HepG2 (cell line): ENCODE measurements at regions not wholly inside any gene's neighbourhood (a gene's known extent, or its start where the extent isn't known, plus 50 kb on each side); places are given as distances from the start of the nearest gene placed in this dataset.

ENCODE experiments used
- ATAC-seq: fragments of 200-7000 bp; cut with Tn5 transposase; 3 replicates; pipeline ENCODE4 v1.9.1; 2020; ENCODE audit warnings: mild to moderate bottlenecking, moderate library complexity
- BruUV-seq: library from RNA; stranded (reverse); fragments of 400-500 nt; replicated peaks from 2 replicates; lab custom pipeline; 2021; lab: Mats Ljungman, UMichigan
- CTCF ChIA-PET: fragments of 300-600 bp; formaldehyde crosslinking; extraction: SDS; loops from one replicate; lab custom pipeline; 2021; ENCODE audit warnings: low total read pairs, inconsistent platforms, low intra/inter-chr PET ratio; lab: Yijun Ruan, JAX
- POLR2A ChIA-PET: fragments of 350-600 bp; sonication (Branson Sonifier 250); formaldehyde crosslinking; loops from one replicate; lab custom pipeline; 2020; ENCODE audit warnings: antibody characterized with exemption, inconsistent platforms; lab: Yijun Ruan, JAX
- DNase-seq: peaks from one replicate; pipeline ENCODE4 v3.0.0-alpha.2; 2015; ENCODE audit warnings: low spot score
- FAIRE-seq: peaks from 3 replicates; lab custom pipeline; 2011; peaks lifted over from hg19 to GRCh38; lab: Jason Lieb, UNC
- H2AFZ ChIP-seq: one replicate; pipeline ENCODE4 v1.6.1; 2011; ENCODE audit warnings: low read length, inconsistent platforms
- H3K27ac ChIP-seq: fragments of 300-600 bp; 3 replicates; pipeline ENCODE4 v1.8.0; 2011; ENCODE audit warnings: mixed run types, mild to moderate bottlenecking, mixed read lengths, low read length, inconsistent platforms; ENCODE audit not compliant: insufficient read depth; ENCODE audit errors: extremely low read length
- H3K27me3 ChIP-seq, 2 experiments: fragments of 200-600 bp in 1 of 2; 2 replicates in 1 of 2; 3 replicates in 1 of 2; pipeline versions ENCODE4 v1.6.0 to v1.8.0; 2011; ENCODE audit warnings: low read length in 2 of 2, mild to moderate bottlenecking in 2 of 2, moderate library complexity in 2 of 2, inconsistent platforms in 1 of 2; ENCODE audit not compliant: insufficient read depth in 2 of 2, control insufficient read depth in 1 of 2
- H3K36me3 ChIP-seq, 2 experiments: fragments of 200-600 bp in 1 of 2; replicated peaks in 1 of 2; 2 replicates in 1 of 2; 3 replicates in 1 of 2; pipeline versions ENCODE4 v1.5.1 to v1.8.0; 2011; ENCODE audit warnings: low read length in 2 of 2, inconsistent platforms in 1 of 2; ENCODE audit not compliant: insufficient read depth in 2 of 2, control insufficient read depth in 1 of 2
- H3K4me1 ChIP-seq: 2 replicates; pipeline ENCODE4 v1.5.1; 2012; ENCODE audit warnings: low read length, inconsistent platforms; ENCODE audit not compliant: insufficient read depth
- H3K4me2 ChIP-seq: 2 replicates; pipeline ENCODE4 v1.6.0; 2011; ENCODE audit warnings: low read depth, low read length, inconsistent platforms
- H3K4me3 ChIP-seq, 3 experiments: fragments of 200-600 bp in 1 of 3; sonication (generic), shearing (Covaris generic) in 1 of 3; replicated peaks in 1 of 3; 2 replicates each; pipeline ENCODE4 v1.5.1; 2011 to 2016; ENCODE audit warnings: low read length in 3 of 3, inconsistent platforms in 2 of 3, low read depth in 2 of 3, mild to moderate bottlenecking in 2 of 3, control low read depth in 1 of 3, mixed read lengths in 1 of 3; ENCODE audit not compliant: insufficient read depth in 1 of 3
- H3K79me2 ChIP-seq: one replicate; pipeline ENCODE4 v1.6.1; 2011; ENCODE audit warnings: low read length, inconsistent platforms; ENCODE audit not compliant: insufficient read depth
- H3K9ac ChIP-seq: 2 replicates; pipeline ENCODE4 v1.6.0; 2011; ENCODE audit warnings: mild to moderate bottlenecking, low read depth, low read length, inconsistent platforms; ENCODE audit not compliant: insufficient read depth
- H3K9me3 ChIP-seq: 2 replicates; pipeline ENCODE4 v1.5.1; 2012; ENCODE audit warnings: mild to moderate bottlenecking, low read length
- H4K20me1 ChIP-seq: 2 replicates; pipeline ENCODE4 v1.6.0; 2011; ENCODE audit warnings: inconsistent platforms, mild to moderate bottlenecking, low read length, moderate library complexity; ENCODE audit not compliant: insufficient read depth
- GATA4 ChIP-seq: sonication (generic); IDR thresholded peaks from 2 replicates; pipeline ENCODE4 v1.6.1; 2016; ENCODE audit warnings: antibody characterized with exemption, low read depth, borderline replicate concordance
- NFE2L2 ChIP-seq: fragments of 150-350 bp; IDR thresholded peaks from 2 replicates; pipeline ENCODE4 v1.6.1; 2014; ENCODE audit warnings: low read length
- NPAS2 ChIP-seq: sonication (generic); formaldehyde crosslinking; IDR thresholded peaks from 2 replicates; pipeline ENCODE4 v1.8.0; 2022; ENCODE audit warnings: mild to moderate bottlenecking, missing genetic modification reagents, borderline replicate concordance
- SMYD3 ChIP-seq: sonication (generic); formaldehyde crosslinking; IDR thresholded peaks from 2 replicates; pipeline ENCODE4 v1.8.1; 2023; ENCODE audit warnings: mild to moderate bottlenecking, missing genetic modification reagents
- ZNF496 ChIP-seq: sonication (generic); formaldehyde crosslinking; IDR thresholded peaks from 2 replicates; pipeline ENCODE4 v1.8.1; 2023; ENCODE audit warnings: mild to moderate bottlenecking, moderate library complexity, missing genetic modification reagents; ENCODE audit not compliant: insufficient replicate concordance
- ZNF780A ChIP-seq: sonication (generic); formaldehyde crosslinking; IDR thresholded peaks from 2 replicates; pipeline ENCODE4 v1.8.0; 2022; ENCODE audit warnings: mild to moderate bottlenecking, missing genetic modification reagents, moderate library complexity
- WGBS: methylation state at CpG from one replicate; pipeline ENCODE4 v1.1.6; 2017; ENCODE audit warnings: low lambda C conversion rate; 5-methylcytosine and 5-hydroxymethylcytosine counted together
- in situ Hi-C: cut with HindIII; loops from 2 replicates; pipeline ENCODE4 v1.10.0; 2017; ENCODE audit warnings: low pct_unique_long_range_greater_than_20kb; ENCODE audit not compliant: extremely low pct_ligation_motif_present
- intact Hi-C: fragments of 100-400 bp; cut with micrococcal nuclease; formaldehyde crosslinking; loops from one replicate; pipeline ENCODE4 v1.10.0; 2022; ENCODE audit not compliant: unreplicated experiment
- TF ChIP-seq, protein P1 (sequence below): sonication (generic); formaldehyde crosslinking; IDR thresholded peaks from 2 replicates; pipeline ENCODE4 v1.5.0; 2020; ENCODE audit warnings: mild to moderate bottlenecking, missing genetic modification reagents
- TF ChIP-seq, protein P2 (sequence below): fragments of 450-650 bp; IDR thresholded peaks from 2 replicates; pipeline ENCODE4 v1.6.1; 2017; ENCODE audit warnings: mild to moderate bottlenecking
- TF ChIP-seq, protein P3 (sequence below): sonication (generic); formaldehyde crosslinking; conservative IDR thresholded peaks from 2 replicates; pipeline ENCODE4 v1.8.0; 2022; ENCODE audit warnings: mild to moderate bottlenecking, moderate library complexity, missing genetic modification reagents
- TF ChIP-seq, protein P4 (sequence below), 2 experiments: sonication (generic) in 1 of 2; formaldehyde crosslinking in 1 of 2; IDR thresholded peaks; 2 replicates each; pipeline versions ENCODE4 v1.4.0 to v1.6.1; 2016 to 2020; ENCODE audit warnings: borderline replicate concordance in 1 of 2, low read depth in 1 of 2, mild to moderate bottlenecking in 1 of 2, missing genetic modification reagents in 1 of 2

DNA sequence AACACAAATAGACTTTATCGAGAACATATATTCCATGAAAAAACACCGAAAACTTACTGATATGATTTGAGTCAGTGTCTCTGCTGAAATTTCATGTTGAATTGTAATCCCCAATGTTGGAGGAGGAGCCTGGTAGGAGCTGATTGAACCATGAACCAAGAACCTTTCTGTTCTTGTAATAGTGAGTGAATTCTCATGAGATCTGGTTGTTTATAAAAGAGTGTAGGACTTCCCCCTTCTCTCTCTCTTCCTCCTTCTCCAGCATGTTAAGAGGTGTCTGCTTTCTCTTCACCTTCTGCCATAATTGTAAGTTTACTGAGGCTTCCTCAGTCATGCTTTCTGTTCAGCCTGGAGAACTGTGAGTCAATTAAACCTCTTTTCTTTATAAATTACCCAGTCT lies 1289.3 kb upstream of the CITED2 start (continued):
- TF ChIP-seq, protein P1, sequence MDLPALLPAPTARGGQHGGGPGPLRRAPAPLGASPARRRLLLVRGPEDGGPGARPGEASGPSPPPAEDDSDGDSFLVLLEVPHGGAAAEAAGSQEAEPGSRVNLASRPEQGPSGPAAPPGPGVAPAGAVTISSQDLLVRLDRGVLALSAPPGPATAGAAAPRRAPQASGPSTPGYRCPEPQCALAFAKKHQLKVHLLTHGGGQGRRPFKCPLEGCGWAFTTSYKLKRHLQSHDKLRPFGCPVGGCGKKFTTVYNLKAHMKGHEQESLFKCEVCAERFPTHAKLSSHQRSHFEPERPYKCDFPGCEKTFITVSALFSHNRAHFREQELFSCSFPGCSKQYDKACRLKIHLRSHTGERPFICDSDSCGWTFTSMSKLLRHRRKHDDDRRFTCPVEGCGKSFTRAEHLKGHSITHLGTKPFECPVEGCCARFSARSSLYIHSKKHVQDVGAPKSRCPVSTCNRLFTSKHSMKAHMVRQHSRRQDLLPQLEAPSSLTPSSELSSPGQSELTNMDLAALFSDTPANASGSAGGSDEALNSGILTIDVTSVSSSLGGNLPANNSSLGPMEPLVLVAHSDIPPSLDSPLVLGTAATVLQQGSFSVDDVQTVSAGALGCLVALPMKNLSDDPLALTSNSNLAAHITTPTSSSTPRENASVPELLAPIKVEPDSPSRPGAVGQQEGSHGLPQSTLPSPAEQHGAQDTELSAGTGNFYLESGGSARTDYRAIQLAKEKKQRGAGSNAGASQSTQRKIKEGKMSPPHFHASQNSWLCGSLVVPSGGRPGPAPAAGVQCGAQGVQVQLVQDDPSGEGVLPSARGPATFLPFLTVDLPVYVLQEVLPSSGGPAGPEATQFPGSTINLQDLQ (CRISPR knock-in tag), result no peak
- TF ChIP-seq ZNF780A (CRISPR knock-in tag), result no peak

DNA sequence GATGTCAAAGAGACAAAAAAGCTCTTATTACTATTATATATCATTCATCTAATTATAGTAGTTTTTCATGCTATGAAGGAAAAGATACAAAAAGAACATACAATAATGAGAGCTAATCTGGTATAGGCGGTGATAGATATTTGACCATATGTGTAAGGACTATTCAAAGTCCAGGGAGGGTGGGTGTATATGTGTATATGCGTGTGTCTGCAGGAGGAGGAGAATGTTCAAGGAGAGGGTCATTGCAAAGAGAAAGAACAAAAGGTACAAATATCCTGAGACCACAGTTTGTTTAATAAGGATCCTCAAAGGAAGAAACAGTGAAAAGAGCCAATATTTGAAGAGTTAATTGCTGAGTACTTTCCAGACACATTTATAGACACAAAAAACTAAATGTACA lies 1288.6 kb upstream of the CITED2 start:
- Histone ChIP-seq H3K79me2 (no peaks in the 10 kb centered on the region), H3K9ac (no peak overlapping the region), H3K36me3 (no peaks in the 10 kb centered on the region), H3K27ac (no peak overlapping the region), H3K4me3 (no peak overlapping the region), H3K27me3 (no peaks in the 10 kb centered on the region), H2AFZ (no peak overlapping the region), H3K4me1 (no peaks in the 10 kb centered on the region), H3K9me3 (no peaks in the 10 kb centered on the region), H3K4me2 (no peak overlapping the region), H4K20me1 (no peaks in the 10 kb centered on the region)
- POLR2A ChIA-PET, result no interaction called here
- 22% methylated on average over 2 of the region's 2 CpGs for WGBS
- FAIRE-seq, result no peak
- intact Hi-C loops, result no loop called here
- in situ Hi-C loops, result no loop called here
- BruUV-seq, result no TSS peak
- no peak for ATAC-seq
- CTCF ChIA-PET, result no interaction called here
- no peak for DNase-seq
- no peak for TF ChIP-seq NFE2L2
- TF ChIP-seq, protein P2, sequence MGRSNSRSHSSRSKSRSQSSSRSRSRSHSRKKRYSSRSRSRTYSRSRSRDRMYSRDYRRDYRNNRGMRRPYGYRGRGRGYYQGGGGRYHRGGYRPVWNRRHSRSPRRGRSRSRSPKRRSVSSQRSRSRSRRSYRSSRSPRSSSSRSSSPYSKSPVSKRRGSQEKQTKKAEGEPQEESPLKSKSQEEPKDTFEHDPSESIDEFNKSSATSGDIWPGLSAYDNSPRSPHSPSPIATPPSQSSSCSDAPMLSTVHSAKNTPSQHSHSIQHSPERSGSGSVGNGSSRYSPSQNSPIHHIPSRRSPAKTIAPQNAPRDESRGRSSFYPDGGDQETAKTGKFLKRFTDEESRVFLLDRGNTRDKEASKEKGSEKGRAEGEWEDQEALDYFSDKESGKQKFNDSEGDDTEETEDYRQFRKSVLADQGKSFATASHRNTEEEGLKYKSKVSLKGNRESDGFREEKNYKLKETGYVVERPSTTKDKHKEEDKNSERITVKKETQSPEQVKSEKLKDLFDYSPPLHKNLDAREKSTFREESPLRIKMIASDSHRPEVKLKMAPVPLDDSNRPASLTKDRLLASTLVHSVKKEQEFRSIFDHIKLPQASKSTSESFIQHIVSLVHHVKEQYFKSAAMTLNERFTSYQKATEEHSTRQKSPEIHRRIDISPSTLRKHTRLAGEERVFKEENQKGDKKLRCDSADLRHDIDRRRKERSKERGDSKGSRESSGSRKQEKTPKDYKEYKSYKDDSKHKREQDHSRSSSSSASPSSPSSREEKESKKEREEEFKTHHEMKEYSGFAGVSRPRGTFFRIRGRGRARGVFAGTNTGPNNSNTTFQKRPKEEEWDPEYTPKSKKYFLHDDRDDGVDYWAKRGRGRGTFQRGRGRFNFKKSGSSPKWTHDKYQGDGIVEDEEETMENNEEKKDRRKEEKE, result no peak
- no peak for TF ChIP-seq GATA4
- TF ChIP-seq, protein P3, sequence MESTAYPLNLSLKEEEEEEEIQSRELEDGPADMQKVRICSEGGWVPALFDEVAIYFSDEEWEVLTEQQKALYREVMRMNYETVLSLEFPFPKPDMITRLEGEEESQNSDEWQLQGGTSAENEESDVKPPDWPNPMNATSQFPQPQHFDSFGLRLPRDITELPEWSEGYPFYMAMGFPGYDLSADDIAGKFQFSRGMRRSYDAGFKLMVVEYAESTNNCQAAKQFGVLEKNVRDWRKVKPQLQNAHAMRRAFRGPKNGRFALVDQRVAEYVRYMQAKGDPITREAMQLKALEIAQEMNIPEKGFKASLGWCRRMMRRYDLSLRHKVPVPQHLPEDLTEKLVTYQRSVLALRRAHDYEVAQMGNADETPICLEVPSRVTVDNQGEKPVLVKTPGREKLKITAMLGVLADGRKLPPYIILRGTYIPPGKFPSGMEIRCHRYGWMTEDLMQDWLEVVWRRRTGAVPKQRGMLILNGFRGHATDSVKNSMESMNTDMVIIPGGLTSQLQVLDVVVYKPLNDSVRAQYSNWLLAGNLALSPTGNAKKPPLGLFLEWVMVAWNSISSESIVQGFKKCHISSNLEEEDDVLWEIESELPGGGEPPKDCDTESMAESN, result no peak
- no peak for TF ChIP-seq ZNF496 (CRISPR knock-in tag)
- no peak for TF ChIP-seq NPAS2
- TF ChIP-seq, protein P4, sequence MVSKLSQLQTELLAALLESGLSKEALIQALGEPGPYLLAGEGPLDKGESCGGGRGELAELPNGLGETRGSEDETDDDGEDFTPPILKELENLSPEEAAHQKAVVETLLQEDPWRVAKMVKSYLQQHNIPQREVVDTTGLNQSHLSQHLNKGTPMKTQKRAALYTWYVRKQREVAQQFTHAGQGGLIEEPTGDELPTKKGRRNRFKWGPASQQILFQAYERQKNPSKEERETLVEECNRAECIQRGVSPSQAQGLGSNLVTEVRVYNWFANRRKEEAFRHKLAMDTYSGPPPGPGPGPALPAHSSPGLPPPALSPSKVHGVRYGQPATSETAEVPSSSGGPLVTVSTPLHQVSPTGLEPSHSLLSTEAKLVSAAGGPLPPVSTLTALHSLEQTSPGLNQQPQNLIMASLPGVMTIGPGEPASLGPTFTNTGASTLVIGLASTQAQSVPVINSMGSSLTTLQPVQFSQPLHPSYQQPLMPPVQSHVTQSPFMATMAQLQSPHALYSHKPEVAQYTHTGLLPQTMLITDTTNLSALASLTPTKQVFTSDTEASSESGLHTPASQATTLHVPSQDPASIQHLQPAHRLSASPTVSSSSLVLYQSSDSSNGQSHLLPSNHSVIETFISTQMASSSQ (IDR thresholded peaks at IDR 0.05; ENCODE audit: low read depth), result no peak
- TF ChIP-seq, protein P4 (CRISPR knock-in tag; IDR thresholded peaks at IDR 0.05; ENCODE audit: borderline replicate concordance), result no peak
- TF ChIP-seq SMYD3 (CRISPR knock-in tag), result no peak
